Activated T-cell treated with anti-CD3 and anti-CD28 coated beads, Interleukin-2, amount 50 U/mL, for 48 hours (primary cell): ENCODE measurements at regions not wholly inside any gene's neighbourhood (a gene's known extent, or its start where the extent isn't known, plus 50 kb on each side); places are given as distances from the start of the nearest gene placed in this dataset.
"Not testable (repeated sequence)": the region's sequence is repeated elsewhere in the genome, so short reads cannot be mapped to it uniquely, and the experiment has no call there.

Experiments
- DNase-seq, 2 experiments: peaks; one replicate each; pipeline ENCODE4 v3.0.0-alpha.2; 2020

DNA sequence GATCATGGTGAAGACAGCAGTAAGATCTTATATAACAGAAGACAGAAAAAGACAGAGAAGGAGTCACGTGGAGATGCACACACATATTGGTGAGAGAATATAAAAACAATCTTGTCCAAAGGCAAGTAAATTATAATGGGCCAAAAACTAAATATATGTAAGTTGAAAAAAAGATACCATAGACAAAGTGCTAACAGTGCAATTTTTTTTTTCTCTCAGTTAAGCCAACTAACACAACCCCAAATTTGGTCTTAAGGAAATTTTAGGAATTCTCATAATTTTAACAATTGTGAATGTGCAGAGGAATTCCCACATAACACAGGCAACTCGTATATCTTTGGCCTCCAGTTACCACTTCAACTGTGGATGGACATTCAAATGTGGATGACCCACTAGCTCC lies 432.2 kb downstream of the SOX2 start:
- DNase-seq = no peak

DNA sequence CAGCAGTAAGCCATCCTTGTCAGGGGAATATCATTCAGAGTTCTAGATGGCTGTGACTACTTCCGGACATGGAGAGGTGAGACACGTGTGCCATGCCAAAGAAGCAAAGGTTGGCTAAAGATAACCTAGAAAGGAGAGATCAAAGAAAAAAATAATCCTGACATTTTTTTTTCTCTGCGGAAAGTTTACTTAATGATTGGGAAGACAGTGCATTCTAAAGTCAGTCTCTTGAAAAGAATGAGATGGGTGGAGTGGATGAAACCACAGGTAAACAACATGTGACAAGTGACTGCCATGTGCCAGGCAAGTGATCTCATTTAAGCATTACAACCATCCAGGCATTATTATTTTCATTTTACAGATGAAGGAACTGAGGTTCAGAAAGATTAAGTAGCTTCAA lies 436.6 kb downstream of the SOX2 start:
- DNase-seq = no peak

GRCh38 chr3:182149594-182149993 lies 437.9 kb downstream of the SOX2 start:
- DNase-seq = no peak

- not testable (repeated sequence) for DNase-seq
Observed at GRCh38 chr3:182156326-182156725, 444.6 kb downstream of the SOX2 start.

DNA sequence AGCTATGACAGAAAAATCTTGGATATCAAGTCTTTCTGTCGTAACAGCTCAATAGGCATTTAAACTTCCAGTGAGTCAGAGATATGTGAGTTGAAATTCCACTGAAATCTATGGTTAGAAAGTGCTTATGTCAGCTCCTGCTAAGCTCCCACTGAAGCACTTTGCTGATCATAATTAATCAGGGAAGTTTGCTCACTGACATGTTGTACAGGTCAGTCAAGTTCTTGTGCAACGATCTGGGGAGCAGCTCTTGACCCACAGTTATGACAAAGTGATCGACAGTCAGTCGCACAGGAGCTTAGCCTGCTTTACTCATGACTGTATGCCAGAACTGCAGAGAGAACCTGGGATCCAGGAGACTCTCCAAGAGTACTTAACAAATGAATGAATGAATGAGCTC lies 453.5 kb downstream of the SOX2 start:
- no peak for DNase-seq

DNA sequence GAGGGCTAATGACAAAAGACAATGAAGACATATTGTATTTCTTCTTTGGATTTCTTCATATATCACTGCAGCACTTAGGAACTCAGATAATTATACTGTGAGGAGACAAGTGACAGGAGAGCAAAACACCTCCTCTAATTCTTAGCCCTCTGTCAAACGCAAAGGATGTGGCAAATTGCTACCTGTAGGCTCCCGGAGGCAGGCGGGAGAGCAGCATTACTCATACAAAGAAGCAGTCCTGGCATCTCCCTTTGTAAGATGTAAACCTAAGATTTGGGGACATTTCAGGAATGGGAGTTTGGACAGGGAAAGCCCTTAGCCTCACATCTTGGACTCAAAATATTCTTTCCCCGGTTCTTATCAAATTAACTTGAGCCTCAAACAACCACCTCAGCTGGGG lies 460.8 kb downstream of the SOX2 start:
- DNase-seq = no peak

GRCh38 chr3:182178488-182179200 lies 466.9 kb downstream of the SOX2 start:
- DNase-seq = no peak

- no peak for DNase-seq
Observed at GRCh38 chr3:182179631-182180030, 467.9 kb downstream of the SOX2 start.

DNA sequence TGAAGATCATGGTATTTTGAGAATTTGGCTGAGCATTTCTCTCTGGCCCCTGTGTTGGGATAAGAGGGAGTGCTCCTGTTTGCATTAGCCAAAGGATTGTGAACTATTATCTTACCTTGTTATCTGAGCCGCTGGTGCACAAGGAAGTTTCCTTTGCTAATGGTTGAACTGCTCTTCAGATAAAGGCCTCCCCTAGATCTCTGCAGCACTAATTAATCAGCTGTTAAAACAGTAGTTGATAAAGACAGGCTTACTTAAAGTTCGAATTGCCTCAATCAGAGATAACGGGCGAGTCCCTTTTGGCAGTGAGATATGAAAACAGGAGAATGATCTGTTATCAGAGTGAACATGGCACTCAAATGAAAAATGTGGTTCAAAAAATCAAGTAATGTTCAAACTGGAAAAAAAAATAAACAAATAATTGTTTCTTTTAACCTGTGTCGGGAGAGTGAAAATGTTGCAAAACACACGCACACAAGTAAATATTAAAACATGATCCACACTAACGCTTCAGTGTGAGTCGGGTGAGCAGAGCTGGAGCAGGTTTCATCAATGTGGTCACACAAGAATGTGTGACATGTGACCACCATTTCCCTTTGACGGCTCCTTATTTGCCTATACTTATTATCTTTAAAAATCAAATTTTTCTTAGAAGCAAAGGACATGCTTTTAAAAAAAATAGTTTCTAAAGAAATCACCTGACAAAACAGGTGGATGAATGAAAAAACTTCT lies 469.1 kb downstream of the SOX2 start:
- DNase-seq = no peak

GRCh38 chr3:182182531-182182968 lies 470.8 kb downstream of the SOX2 start:
- DNase-seq = no peak

DNA sequence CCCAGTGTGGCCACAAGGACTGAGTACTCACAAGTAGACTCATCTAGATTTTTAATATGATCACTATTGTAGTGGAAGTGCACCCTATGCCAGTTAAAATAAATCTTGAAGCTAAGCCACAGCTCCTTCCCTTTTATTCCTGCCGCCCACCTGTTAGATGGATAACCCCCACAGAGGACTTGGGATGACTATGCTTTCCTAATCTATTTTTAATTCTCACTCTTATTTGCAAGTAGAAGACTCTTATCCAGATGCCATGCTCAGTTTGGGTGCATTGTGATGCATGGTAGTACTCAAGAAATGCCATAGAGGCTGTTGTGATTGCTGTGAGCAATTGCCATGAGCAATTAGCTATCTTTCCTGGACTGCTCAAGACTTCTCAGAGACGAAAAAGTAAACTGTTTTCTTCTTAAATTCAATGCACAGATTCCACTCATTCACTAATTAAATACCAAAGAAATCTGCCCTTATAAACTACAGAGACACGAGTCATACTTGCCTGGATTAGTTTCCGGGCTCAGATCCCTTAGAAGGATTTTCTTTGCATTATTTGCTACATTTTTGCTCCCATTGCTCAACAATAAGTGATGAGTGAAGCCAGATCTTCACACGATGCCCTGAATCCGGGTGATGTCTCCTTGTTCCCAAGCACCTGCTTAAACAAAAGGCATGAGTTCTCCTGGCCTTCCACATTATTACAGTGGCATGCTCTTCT lies 472.1 kb downstream of the SOX2 start:
- DNase-seq = no peak

- DNase-seq = no peak
Observed at GRCh38 chr3:182185313-182185712, 473.6 kb downstream of the SOX2 start.

- DNase-seq = no peak
Observed at GRCh38 chr3:182190056-182190455, 478.3 kb downstream of the SOX2 start.

- no peak for DNase-seq
Observed at GRCh38 chr3:182198345-182198744, 486.6 kb downstream of the SOX2 start.

DNA sequence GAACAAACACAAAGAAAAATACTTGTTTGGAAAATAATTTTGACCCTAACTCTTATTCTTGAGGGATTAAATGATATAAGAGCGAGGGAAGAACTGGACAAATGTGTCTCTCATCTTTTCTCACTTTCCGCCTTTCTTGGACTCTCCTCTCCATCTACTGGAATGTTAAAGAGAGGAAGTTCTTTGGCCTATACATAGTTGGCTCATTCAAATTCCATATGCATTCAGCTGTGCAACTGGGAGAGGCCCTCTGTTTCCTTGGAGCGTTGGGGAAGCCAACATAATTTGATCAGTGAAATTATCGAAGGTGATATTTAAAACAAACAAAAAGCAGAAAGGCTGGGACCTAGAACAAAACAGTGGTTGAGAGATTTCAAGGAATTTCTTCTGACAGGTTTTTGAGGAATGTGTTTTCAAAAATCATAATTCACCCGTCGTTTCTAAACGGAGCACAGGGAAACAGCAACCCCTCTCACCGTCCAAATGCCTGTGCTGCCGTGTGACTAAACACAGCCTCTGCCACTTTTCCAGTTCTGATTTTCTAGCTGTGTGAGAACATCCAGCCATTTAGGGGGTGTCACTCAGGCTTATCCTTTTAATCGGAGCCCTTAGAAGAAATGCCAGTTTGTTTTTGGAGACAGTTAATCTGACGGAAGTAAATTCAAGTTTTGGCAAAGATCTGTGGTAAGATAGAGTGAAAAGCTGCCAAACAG lies 489.9 kb downstream of the SOX2 start:
- DNase-seq = no peak

GRCh38 chr3:182212479-182213076 lies 500.9 kb downstream of the SOX2 start:
- DNase-seq = no peak

GRCh38 chr3:182214416-182214815 lies 502.7 kb downstream of the SOX2 start:
- no peak for DNase-seq

- no peak for DNase-seq
Observed at GRCh38 chr3:182215881-182216280, 504.2 kb downstream of the SOX2 start.

- DNase-seq = no peak
Observed at GRCh38 chr3:182216311-182216970, 504.7 kb downstream of the SOX2 start.

DNA sequence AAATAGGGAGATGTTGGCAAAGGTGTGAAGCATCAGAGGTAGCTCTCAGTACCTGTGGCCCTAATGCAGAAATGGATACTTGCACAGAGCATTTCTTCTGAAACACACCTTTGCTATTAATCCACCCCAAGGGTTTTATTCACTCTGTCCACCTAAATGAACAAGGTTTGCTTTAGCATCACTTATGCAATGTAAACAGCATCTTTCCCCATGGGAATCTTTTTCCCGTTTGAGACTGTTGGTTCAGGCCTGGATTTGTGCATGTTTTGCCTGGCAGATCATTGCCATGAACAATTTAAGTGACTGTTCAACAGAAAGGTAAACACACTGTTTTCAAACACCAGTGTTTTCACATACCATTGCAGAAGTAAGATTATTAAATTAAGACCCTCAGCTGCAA lies 508.3 kb downstream of the SOX2 start:
- DNase-seq = no peak

DNA sequence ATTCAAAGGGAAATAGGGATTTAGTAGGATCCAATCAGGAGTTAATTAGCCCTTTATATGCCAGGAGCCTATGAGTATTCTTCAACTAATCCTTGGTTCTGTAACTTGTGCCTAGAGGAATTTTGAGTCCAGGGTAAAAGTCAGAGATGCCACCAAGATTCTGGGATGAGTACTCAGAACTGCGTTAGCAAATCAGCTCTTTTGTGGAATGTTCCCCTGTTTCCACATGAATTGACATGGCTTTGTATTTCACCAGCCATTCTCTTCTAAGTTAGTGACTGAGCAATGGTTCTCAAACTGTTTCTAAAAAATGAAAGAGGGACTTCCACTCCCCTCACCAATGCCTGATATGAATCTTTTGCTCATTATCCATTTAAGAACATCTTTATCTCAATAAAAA lies 508.7 kb downstream of the SOX2 start:
- DNase-seq = no peak

DNA sequence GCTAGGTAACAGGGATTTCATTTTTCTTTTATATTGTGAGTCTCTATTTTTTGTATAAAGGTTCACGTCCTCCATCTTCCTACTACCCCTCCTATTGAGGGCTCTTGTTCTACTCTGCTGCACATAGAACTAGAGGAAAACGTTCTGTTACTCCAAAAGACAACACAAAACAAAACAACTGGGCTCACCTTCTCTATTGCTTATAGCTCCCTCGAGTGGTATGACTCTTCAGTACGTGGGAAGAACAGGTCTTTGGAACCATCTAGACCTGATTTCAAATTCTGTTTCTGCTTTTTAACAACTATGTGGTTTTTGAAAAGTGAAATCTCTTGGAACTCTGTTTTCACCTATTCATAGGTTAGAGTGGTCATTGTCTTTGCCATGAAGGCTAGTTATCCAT lies 515.3 kb downstream of the SOX2 start:
- DNase-seq = no peak
